HG03432 (cell line): ENCODE measurements at regions not wholly inside any gene's neighbourhood (a gene's known extent, or its start where the extent isn't known, plus 50 kb on each side); places are given as distances from the start of the nearest gene placed in this dataset.
"Not testable (repeated sequence)": the region's sequence is repeated elsewhere in the genome, so short reads cannot be mapped to it uniquely, and the experiment has no call there.

Experiments
- ATAC-seq: cut with Tn5 transposase; IDR thresholded peaks from one replicate; pipeline ENCODE4 v1.9.1; 2021; ENCODE audit warnings: mild to moderate bottlenecking, moderate library complexity; ENCODE audit not compliant: unreplicated experiment

DNA sequence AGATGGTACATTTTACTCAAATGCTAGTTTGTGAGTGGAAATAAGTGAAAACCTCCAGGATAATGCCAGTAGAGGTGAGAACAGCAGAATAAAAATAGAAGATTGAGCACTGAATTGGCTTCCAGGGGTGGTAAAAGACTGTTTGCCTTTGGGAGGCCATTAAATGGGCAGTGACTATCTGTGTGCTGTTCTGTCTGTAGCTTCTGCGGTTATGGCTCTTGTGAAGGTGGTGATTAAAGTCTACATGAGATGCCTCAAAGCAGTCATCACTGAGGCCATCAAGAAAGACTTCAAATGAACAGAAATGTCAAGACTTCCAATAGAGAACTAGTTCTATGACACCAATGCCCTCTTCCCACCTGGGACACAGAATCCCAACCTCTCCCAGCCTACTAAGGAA lies 108.8 kb downstream of the EFHB start:
- no peak for ATAC-seq

DNA sequence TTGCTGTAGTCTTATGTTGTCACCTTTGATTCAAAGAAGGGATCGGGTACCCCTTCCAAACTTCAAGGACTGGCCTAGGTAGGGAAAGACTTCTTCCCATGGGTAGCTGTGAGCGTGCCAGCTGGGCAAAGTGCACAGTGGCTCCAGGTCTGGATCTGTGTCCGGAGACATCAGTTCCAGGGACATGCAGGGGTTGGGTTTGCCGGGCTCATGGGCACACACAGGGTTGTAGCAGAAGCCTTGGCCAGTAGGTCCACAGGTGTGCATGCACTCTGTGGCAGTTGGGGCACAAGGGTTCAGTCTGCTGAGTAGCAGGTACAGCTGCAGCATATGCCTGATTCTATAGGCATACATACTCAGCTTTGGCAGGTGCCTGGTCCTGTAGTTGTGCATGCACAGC lies 111.2 kb downstream of the EFHB start:
- ATAC-seq: no peak

DNA sequence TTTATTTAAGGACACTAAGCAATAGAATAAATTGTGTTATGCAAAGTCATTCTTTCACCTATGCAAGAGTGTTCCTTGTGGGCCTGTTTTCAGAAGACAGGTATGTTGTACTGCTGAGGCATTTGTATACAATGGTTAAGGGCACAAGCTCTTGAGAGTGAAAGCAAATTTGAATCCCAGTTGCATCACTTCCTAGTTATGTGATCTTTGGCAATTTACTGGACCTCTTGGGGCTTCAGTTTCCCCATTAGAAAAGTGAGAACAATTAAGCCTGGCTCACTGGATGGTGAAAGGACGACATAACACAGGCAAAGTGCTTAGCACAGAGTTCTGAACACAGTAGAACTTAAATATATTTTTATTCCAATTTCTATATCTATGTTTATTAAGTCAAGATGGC lies 117.4 kb downstream of the EFHB start:
- ATAC-seq: no peak

DNA sequence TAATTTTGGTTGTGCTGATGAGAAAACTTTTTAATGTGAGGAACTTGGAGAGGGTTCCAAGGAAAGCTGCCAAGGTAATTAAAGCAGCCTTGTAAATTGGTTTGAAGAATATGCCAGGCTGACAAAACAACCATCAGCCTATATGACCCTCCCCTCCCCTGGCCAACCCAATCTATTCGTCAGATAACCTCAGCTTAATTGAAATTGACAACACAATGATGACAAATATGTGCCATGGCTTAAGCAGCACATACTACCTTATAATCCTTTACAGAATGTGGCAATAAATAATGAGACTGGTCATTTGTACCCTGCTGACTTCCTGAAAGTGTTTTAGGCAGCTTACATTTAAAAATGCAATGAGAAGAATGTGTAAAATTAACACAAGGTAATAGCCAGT lies 118.2 kb downstream of the EFHB start:
- ATAC-seq: no peak

DNA sequence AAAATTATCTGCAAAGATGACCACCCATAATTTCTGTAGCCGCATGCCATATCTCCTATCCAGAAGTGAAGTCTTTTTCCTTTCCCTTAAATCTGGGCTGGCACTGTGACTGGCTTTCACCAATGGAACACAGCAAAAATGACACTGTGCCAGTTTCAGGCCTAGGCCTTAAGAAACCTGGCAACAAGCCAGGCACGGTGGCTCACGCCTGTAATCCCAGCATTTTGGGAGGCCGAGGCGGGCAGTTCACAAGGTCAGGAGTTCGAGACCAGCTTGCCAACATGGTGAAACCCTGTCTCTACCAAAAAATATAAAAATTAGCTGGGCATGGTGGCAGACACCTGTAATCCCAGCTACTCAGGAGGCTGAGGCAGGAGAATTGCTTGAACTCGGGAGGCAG lies 120.3 kb downstream of the EFHB start:
- ATAC-seq: not testable (repeated sequence)

DNA sequence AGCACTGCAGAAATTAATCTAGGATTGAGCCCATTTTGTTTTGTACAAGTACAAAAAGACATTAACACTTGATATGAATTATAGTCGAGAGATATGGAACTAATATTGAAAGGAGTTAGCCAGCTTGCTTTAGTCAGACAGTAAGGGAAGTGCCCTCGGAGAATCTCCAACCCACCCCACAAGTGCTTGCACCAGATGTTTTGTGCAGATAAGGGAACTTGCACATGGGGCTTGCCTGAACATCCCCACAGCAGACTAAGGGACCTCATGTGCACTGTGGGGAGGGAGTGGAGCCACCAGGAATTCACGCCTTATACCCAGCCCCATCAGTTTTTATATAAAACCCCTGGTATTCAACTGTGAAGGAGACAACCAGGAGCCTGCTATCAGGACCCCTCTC lies 122.3 kb downstream of the EFHB start:
- ATAC-seq: no peak

- ATAC-seq: no peak
Measured at GRCh38 chr3:19808834-19809233, 125.2 kb downstream of the EFHB start.

GRCh38 chr3:19799887-19800286 lies 134.1 kb downstream of the EFHB start:
- no peak for ATAC-seq

- ATAC-seq: no peak
Measured at GRCh38 chr3:19799115-19799514, 134.9 kb downstream of the EFHB start.

DNA sequence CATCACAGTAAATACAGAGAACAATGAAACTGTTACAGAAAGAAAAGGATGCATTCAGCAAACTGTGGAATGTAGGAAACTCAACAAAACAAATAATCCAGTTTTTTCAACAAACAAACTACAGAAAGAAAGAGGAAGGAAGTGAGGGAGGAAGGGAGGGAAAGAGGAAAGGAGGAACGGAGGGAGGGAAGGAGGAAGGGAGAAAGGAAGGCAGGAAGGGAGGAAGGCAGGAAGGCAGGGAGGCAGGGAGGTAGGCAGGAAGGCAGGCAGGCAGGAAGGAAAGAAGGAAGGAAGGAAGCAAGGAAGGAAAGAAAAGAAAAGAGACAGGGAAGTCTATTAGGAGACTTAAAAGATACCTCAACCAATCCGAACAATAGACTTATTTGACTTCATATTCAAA lies 135.7 kb downstream of the EFHB start:
- ATAC-seq: no peak

DNA sequence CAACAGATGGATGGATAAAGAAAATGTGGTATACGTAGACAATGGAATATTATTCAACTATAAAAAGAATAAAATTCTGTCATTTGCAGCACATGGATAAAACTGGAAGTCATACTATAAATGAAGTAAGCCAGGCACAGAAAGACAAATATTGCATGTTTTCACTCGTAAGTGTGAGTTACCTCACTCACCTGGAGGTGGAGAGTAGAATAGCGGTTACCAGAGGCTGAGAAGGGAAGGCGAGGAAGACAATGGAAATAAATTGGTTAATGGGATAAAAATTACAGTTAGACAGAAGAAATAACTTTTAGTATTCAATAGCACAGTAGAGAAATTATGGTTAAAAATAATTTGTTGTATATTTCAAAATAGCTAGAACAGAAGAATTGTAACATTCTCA lies 141.6 kb downstream of the EFHB start:
- no peak for ATAC-seq

- no peak for ATAC-seq
Measured at GRCh38 chr3:19775765-19776164, 158.3 kb downstream of the EFHB start.

- ATAC-seq: peak; percentile 88
Measured at GRCh38 chr3:19769694-19770093, 164.3 kb downstream of the EFHB start.

GRCh38 chr3:19765954-19766353 lies 168.1 kb downstream of the EFHB start:
- no peak for ATAC-seq

GRCh38 chr3:19757773-19758172 lies 176.2 kb downstream of the EFHB start:
- no peak for ATAC-seq

- ATAC-seq: no peak
Measured at GRCh38 chr3:19749448-19750017, 184.5 kb downstream of the EFHB start.

GRCh38 chr3:19748782-19749447 lies 185.1 kb downstream of the EFHB start:
- no peak for ATAC-seq

DNA sequence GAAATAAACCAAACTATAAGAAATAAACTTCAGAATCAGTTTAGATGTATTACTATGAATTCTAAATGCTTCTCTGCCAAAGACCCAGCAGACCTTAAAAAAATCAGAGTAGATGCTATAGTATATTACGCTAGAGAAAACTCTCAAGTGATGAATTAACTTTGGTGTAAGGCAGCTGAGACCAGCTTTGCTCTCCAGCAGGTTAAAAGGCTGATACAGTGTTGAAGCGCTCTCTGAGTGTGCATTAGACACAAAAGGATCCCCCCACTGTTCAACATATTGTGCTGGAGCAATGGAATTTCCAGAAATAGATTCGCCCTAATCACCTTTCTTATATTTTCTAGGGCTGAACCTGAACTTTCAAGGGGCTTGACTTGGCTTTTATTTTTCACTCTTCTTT lies 190.0 kb downstream of the EFHB start:
- no peak for ATAC-seq

DNA sequence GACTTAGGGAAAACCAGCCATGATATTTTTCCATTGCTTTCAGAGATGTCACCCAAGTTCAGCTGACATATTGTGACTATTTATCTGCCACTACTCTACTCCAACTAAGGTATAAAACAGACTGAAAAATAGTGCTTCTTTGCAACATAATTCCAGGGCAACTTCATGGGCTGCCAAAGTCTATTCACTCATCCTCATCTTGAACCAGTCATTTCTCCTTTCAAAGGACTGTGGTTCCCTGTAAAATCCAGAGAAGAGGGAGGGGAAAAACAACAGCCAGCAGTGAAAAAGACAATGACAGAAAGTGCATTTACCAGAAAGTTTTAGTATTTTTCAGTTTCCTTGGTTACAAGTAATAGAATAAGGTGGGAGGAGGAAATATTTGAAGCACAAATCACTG lies 191.1 kb downstream of the EFHB start:
- ATAC-seq: no peak

GRCh38 chr3:19739504-19739903 lies 194.5 kb downstream of the EFHB start:
- no peak for ATAC-seq

DNA sequence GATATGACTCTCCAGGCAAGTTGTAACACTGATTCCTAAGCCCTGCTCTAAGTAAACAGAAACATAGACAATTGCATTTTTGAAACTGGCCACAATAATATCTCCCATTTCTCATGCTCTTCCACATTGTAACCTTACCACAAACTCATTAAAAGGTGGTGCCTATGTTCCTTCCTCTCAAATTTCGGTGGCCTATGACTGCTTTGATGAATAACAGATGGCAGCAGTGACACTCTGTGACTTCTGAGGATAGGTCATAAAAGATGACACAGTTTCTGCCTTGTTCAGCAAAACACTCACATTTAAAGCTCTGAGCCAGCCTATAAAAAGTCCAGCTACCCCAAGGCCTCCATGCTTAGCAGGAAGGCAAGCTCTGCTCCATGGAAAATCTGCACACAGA lies 195.2 kb downstream of the EFHB start:
- ATAC-seq: no peak

DNA sequence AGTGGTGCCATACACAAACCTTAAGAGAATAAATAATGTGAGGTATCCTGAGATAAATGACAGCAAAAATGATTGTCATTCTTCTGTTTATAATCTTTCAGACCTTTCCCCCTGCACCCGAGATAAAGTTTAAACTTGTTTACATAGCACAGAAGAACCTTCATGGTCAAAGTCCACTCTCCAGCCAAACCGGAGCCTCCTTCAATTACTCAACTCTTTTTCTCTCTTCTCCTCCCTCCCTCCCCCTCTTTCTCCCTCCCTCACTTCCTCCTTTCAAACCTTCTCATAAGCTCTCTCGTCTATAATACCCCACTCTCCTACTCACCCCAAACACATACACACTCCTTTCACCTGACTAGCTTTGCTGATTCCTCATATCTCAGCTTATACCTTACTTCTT lies 198.9 kb downstream of the EFHB start:
- ATAC-seq: no peak

GRCh38 chr3:19734453-19734852 lies 199.6 kb downstream of the EFHB start:
- no peak for ATAC-seq
